ENCODE measurements at regions not wholly inside any gene's neighbourhood (a gene's known extent, or its start where the extent isn't known, plus 50 kb on each side); places are given as distances from the start of the nearest gene placed in this dataset.

DNA sequence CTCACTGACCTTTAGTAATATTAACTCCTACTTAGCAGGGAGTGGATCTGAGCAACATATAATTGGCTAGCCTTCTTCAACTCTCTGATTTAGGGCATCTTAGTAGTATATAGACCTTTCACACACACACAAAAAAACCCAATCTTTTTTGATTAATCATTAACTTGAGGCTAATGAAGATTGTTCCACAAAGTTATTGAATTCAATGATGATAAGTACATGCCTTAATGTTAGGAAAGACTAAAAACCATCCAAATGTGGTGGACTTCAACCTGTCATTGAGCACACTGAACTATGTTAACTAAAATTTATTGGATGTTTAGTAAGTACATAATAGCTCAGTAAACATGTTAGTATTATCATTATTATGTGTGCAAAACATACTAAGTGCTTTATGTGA lies 179.4 kb upstream of the SLC25A13 start:
- no peak for DNase-seq (ENCODE audit: low spot score in 2 of 2)
- no peak overlapping the region for H3K4me3 ChIP-seq (ENCODE audit: low read depth, poor library complexity, severe bottlenecking)
- intact Hi-C loops (cut with DNase I; ENCODE audit: low total_unique reads): no loop called here
- no peak for TF ChIP-seq POLR2A (IDR thresholded peaks at IDR 0.05)
- TF ChIP-seq, protein P1, sequence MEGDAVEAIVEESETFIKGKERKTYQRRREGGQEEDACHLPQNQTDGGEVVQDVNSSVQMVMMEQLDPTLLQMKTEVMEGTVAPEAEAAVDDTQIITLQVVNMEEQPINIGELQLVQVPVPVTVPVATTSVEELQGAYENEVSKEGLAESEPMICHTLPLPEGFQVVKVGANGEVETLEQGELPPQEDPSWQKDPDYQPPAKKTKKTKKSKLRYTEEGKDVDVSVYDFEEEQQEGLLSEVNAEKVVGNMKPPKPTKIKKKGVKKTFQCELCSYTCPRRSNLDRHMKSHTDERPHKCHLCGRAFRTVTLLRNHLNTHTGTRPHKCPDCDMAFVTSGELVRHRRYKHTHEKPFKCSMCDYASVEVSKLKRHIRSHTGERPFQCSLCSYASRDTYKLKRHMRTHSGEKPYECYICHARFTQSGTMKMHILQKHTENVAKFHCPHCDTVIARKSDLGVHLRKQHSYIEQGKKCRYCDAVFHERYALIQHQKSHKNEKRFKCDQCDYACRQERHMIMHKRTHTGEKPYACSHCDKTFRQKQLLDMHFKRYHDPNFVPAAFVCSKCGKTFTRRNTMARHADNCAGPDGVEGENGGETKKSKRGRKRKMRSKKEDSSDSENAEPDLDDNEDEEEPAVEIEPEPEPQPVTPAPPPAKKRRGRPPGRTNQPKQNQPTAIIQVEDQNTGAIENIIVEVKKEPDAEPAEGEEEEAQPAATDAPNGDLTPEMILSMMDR (IDR thresholded peaks at IDR 0.05): no peak

DNA sequence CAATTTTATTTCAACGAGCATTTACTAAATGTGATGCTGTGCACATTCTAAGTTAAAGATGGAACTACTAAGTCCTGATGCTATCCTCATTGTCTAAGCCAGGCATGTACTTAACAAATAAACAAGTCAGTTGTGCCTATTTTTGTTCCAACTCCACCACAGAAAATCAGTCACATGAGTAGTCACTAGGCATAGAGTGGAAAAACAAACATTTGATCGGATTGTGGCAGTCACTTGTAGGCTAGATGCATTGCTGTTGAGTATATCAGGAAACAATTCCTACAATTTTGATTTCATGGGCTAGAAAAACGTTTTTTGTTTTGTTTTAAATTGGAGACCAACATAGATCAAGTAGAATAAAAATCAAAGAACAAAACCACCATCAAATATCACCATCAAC lies 177.6 kb upstream of the SLC25A13 start:
- TF ChIP-seq POLR2A (IDR thresholded peaks at IDR 0.05): no peak
- TF ChIP-seq, protein P1 (IDR thresholded peaks at IDR 0.05): no peak
- no peak for DNase-seq (ENCODE audit: low spot score in 2 of 2)
- intact Hi-C loops (cut with DNase I; ENCODE audit: low total_unique reads): no loop called here
- H3K4me3 ChIP-seq (ENCODE audit: low read depth, poor library complexity, severe bottlenecking): no peak overlapping the region
- WGBS, 2 donors: 56 to 75% methylated on average over 3 of the region's 3 CpGs

DNA sequence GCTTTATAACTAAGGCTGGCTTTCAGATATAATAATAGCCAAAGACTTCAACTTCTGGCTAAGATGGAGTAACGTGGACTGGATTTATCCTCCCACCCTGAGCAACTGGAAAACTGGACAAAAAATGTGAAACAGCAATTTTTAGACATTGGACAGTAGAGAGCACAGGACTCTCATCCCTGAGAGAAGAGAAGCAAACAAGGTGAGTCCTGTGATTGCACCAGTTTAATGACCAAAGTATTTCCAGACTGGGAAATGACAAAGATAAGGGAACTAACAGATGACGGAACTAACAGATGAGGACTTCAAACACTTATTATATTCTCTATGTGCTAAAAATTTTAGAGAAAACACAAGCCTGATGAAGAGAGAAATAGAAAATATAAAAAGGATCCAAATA lies 175.7 kb upstream of the SLC25A13 start:
- TF ChIP-seq, protein P1 (IDR thresholded peaks at IDR 0.05): no peak
- no peak for TF ChIP-seq POLR2A (IDR thresholded peaks at IDR 0.05)
- intact Hi-C loops (cut with DNase I; ENCODE audit: low total_unique reads): no loop called here
- no peak overlapping the region for H3K4me3 ChIP-seq (ENCODE audit: low read depth, poor library complexity, severe bottlenecking)
- DNase-seq (ENCODE audit: low spot score in 2 of 2): no peak
- WGBS, 2 donors: 71 to 78% methylated on average over 2 of the region's 2 CpGs

DNA sequence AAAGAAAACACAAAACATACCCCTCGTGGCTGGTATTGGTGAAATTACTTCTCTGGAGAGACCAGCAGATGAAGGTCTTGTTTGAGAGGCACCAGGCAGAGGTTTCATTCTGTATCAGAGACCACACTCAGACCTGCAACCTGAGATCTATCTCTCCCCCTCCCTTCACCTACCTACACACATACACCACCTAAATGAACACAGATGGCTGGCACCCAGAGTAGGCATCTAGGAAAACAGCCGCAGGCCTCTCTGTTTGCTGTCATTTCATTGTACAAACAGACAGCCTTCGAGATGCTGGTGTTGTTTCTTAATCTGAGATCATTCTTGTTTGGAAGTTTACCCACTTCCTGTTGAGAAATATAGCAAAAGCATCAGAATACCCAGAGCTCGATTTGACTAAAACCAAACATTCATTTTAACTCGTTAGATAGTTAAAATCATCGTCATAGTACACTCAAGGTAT lies 173.9 kb upstream of the SLC25A13 start:
- 55 to 62% methylated on average over 6 of the region's 6 CpGs for WGBS, 2 donors
- intact Hi-C loops (cut with DNase I; ENCODE audit: low total_unique reads): no loop called here
- no peak for DNase-seq (ENCODE audit: low spot score in 2 of 2)

DNA sequence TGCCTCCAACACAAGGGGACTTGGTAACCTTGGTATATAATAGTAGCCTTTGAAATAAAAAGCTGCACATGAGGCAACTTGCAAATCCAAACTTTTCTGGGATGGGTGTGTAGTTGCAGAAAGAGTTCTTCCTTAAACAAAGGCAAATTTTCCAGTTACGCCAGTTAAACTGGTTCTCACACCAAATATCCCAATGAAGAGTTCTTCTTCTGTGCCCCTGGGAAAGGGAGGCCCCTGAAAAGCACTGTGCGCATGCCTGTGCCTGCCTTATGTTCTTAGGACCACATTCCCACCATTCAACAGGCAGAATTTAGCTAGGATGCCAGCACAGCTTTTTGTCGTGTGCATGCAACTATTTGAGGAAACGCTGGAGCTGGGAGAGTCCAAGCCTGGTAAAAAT lies 164.8 kb upstream of the SLC25A13 start:
- DNase-seq (ENCODE audit: low spot score in 2 of 2): peak in 1 of 2 donors; percentile 21
- no peak overlapping the region for H3K4me3 ChIP-seq (ENCODE audit: low read depth, poor library complexity, severe bottlenecking)
- WGBS, 2 donors: 48 to 56% methylated on average over 4 of the region's 4 CpGs
- TF ChIP-seq, protein P1 (IDR thresholded peaks at IDR 0.05): no peak
- intact Hi-C loops (cut with DNase I; ENCODE audit: low total_unique reads): no loop called here

More for the DNA sequence above, 173.9 kb upstream of the SLC25A13 start:
- H3K4me3 ChIP-seq (ENCODE audit: low read depth, poor library complexity, severe bottlenecking): no peak overlapping the region
- TF ChIP-seq POLR2A (IDR thresholded peaks at IDR 0.05): no peak

DNA sequence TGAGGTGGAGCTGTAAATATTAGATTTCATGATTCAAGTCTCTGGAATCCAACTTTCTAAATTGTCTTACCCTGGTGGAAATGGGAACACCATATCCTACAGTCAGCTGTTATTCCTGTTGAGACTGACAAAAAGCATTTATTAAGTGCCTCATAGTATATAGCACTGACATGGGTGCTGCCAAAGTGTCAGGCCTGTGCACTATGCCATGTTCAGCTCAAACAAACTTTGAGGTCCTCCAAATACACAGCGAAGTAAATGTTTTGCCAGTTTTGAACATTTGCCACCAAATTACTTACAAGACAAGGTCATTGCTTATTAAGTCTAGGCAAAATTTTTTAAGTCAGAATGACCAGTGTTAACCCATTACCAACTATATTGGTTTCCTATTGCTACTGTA lies 162.9 kb upstream of the SLC25A13 start:
- 100% methylated on average over 1 of the region's 1 CpG for WGBS, 2 donors
- TF ChIP-seq POLR2A (IDR thresholded peaks at IDR 0.05): no peak
- TF ChIP-seq, protein P1 (IDR thresholded peaks at IDR 0.05): no peak
- no peak for DNase-seq (ENCODE audit: low spot score in 2 of 2)
- no peak overlapping the region for H3K4me3 ChIP-seq (ENCODE audit: low read depth, poor library complexity, severe bottlenecking)
- intact Hi-C loops (cut with DNase I; ENCODE audit: low total_unique reads): no loop called here

All from lower leg skin (tissue), 4 donors.